ENCODE measurements at regions not wholly inside any gene's neighbourhood (a gene's known extent, or its start where the extent isn't known, plus 50 kb on each side); places are given as distances from the start of the nearest gene placed in this dataset.
A peak's percentile ranks its signal among the peaks of the same experiment; 100 is the strongest.

DNA sequence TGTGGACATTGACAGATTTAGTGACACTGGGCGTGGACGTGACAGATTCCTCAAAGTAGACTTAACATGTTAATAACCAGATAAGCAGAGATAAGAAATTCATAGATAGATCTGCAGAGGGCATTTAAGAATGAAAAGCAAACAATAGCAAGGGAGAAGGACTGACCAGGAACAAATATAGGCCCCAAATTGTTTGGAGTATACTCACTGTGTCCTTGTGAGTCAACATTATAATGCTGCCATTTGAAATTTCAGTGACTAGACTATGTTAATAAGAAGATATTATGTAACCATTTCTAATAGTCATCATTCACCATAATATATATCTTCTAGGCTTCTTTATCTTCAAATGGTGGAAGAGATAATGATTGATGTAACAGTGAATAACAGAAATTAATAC, 78.1 kb upstream of the SLC38A11 start:
- H3K9me3 Mint-ChIP-seq: peaks cover 4% of the 10 kb centered on the region
- peaks cover 2% of the 10 kb centered on the region for H3K27me3 Mint-ChIP-seq (ENCODE audit: insufficient read depth, low read depth)

DNA sequence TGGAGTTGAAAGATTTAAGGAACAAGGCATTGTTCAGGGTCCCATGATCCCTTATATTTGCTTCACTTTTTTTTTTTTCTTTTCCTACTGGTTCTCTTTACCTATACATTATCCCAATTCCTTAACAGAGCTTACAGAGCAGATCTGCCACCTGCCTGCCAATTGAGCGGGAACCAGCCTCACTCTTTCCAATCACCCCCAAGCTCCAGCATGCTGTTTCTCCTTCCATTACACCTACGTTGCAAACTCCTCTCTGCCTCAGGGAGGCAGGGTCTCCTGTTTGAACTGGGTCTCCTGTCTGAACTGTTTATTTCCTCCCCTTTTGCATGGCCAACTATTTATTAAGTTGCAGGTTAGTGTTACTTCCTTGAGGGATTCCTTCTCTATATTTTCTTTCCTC, 77.2 kb upstream of the SLC38A11 start:
- no peaks in the 10 kb centered on the region for H3K36me3 ChIP-seq
- no peaks in the 10 kb centered on the region for H3F3A ChIP-seq (ENCODE audit: low read depth)
- H3K9ac ChIP-seq: no peak overlapping the region
- no peak overlapping the region for H3K4me3 ChIP-seq
- peak overlapping the region; percentile 55 for H2AFZ ChIP-seq (replicated peaks)
- H3K27me3 ChIP-seq: no peaks in the 10 kb centered on the region
- H3K27ac ChIP-seq: no peak overlapping the region
- Mint-ChIP-seq H3K36me3 (no peaks in the 10 kb centered on the region), H3K27ac (no peak overlapping the region), H3K4me3 (no peak overlapping the region), H3K9me3 (no peaks in the 10 kb centered on the region), H3K4me1 (no peaks in the 10 kb centered on the region), H3K27me3 (ENCODE audit: insufficient read depth, low read depth) (peaks cover 2% of the 10 kb centered on the region)
- no peaks in the 10 kb centered on the region for H4K20me1 ChIP-seq (ENCODE audit: low read depth)
- H3K4me2 ChIP-seq: no peak overlapping the region
- H3K9me3 ChIP-seq (ENCODE audit: low read depth): no peaks in the 10 kb centered on the region
- no peak for TF ChIP-seq EZH2phosphoT487 (IDR thresholded peaks at IDR 0.05)
- TF ChIP-seq EZH2 (IDR thresholded peaks at IDR 0.05): no peak
- TF ChIP-seq, protein P1, sequence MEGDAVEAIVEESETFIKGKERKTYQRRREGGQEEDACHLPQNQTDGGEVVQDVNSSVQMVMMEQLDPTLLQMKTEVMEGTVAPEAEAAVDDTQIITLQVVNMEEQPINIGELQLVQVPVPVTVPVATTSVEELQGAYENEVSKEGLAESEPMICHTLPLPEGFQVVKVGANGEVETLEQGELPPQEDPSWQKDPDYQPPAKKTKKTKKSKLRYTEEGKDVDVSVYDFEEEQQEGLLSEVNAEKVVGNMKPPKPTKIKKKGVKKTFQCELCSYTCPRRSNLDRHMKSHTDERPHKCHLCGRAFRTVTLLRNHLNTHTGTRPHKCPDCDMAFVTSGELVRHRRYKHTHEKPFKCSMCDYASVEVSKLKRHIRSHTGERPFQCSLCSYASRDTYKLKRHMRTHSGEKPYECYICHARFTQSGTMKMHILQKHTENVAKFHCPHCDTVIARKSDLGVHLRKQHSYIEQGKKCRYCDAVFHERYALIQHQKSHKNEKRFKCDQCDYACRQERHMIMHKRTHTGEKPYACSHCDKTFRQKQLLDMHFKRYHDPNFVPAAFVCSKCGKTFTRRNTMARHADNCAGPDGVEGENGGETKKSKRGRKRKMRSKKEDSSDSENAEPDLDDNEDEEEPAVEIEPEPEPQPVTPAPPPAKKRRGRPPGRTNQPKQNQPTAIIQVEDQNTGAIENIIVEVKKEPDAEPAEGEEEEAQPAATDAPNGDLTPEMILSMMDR (IDR thresholded peaks at IDR 0.05): no peak
- no peaks in the 10 kb centered on the region for H3K79me2 ChIP-seq (ENCODE audit: low read depth)
- no peak for DNase-seq (ENCODE audit: low spot score)
- no peaks in the 10 kb centered on the region for H3K4me1 ChIP-seq

More for the DNA sequence above, 78.1 kb upstream of the SLC38A11 start:
- Histone ChIP-seq H3K4me2 (no peak overlapping the region), H3F3A (ENCODE audit: low read depth) (no peaks in the 10 kb centered on the region), H3K9me3 (ENCODE audit: low read depth) (no peaks in the 10 kb centered on the region), H3K79me2 (ENCODE audit: low read depth) (no peaks in the 10 kb centered on the region), H3K4me1 (no peaks in the 10 kb centered on the region), H3K9ac (no peak overlapping the region), H3K36me3 (no peaks in the 10 kb centered on the region), H3K27ac (no peak overlapping the region), H3K27me3 (no peaks in the 10 kb centered on the region), H3K4me3 (no peak overlapping the region), H2AFZ (replicated peaks) (no peak overlapping the region), H4K20me1 (ENCODE audit: low read depth) (no peaks in the 10 kb centered on the region)
- TF ChIP-seq EZH2phosphoT487 (IDR thresholded peaks at IDR 0.05): no peak
- TF ChIP-seq, protein P1 (IDR thresholded peaks at IDR 0.05): no peak
- TF ChIP-seq EZH2 (IDR thresholded peaks at IDR 0.05): no peak
- H3K27ac Mint-ChIP-seq: no peak overlapping the region
- H3K36me3 Mint-ChIP-seq: no peaks in the 10 kb centered on the region
- no peak for DNase-seq (ENCODE audit: low spot score)
- no peak overlapping the region for H3K4me3 Mint-ChIP-seq
- no peaks in the 10 kb centered on the region for H3K4me1 Mint-ChIP-seq

DNA sequence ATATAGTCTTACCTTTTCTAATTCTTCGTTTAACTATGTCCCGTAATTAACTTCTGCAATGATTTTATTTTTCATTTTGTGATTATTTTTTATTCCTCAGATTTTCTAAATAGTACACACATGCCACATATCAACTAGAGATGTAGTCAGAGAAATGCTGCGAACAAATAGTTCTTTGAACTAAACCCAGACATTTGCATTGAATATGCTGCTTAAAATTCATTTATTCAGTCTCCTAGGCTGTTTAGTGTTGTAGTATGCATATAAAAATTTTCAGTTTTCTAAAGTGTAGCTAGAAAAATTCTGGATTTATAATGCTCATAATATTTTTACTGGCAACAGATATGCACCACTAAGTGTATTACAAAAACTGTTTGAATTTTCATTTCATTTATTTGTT, 68.9 kb upstream of the SLC38A11 start:
- DNase-seq (ENCODE audit: low spot score): no peak
- Mint-ChIP-seq H3K27me3 (ENCODE audit: insufficient read depth, low read depth) (no peaks in the 10 kb centered on the region), H3K9me3 (peaks cover 8% of the 10 kb centered on the region), H3K4me3 (no peak overlapping the region), H3K4me1 (peaks cover 8% of the 10 kb centered on the region), H3K36me3 (no peaks in the 10 kb centered on the region), H3K27ac (no peak overlapping the region)
- Histone ChIP-seq H3K79me2 (ENCODE audit: low read depth) (no peaks in the 10 kb centered on the region), H3K27ac (no peak overlapping the region), H3K4me2 (no peak overlapping the region), H3K27me3 (no peaks in the 10 kb centered on the region), H3K9me3 (ENCODE audit: low read depth) (no peaks in the 10 kb centered on the region), H4K20me1 (ENCODE audit: low read depth) (no peaks in the 10 kb centered on the region), H3F3A (ENCODE audit: low read depth) (no peaks in the 10 kb centered on the region), H3K9ac (no peak overlapping the region), H3K36me3 (no peaks in the 10 kb centered on the region), H2AFZ (replicated peaks) (no peak overlapping the region), H3K4me3 (no peak overlapping the region), H3K4me1 (no peaks in the 10 kb centered on the region)
- TF ChIP-seq, protein P1 (IDR thresholded peaks at IDR 0.05): no peak
- TF ChIP-seq EZH2phosphoT487 (IDR thresholded peaks at IDR 0.05): no peak
- no peak for TF ChIP-seq EZH2 (IDR thresholded peaks at IDR 0.05)
